ENCODE measurements at regions not wholly inside any gene's neighbourhood (a gene's known extent, or its start where the extent isn't known, plus 50 kb on each side); places are given as distances from the start of the nearest gene placed in this dataset.
A peak's percentile ranks its signal among the peaks of the same experiment; 100 is the strongest.

GRCh38 chr4:33561259-33561658 is 2683.1 kb downstream of the ARAP2 start:
- DNase-seq, result no peak

- no peak for DNase-seq
These were observed 2677.7 kb downstream of the ARAP2 start for GRCh38 chr4:33566649-33567048.

GRCh38 chr4:33577791-33578190 is 2666.5 kb downstream of the ARAP2 start:
- no peak for DNase-seq

GRCh38 chr4:33579951-33580350 is 2664.4 kb downstream of the ARAP2 start:
- DNase-seq, result no peak

GRCh38 chr4:33592701-33593100 is 2651.6 kb downstream of the ARAP2 start:
- no peak for DNase-seq

- DNase-seq, result no peak
These were observed 2637.4 kb downstream of the ARAP2 start for GRCh38 chr4:33606951-33607350.

- DNase-seq, result no peak
These were observed 2628.2 kb downstream of the ARAP2 start for GRCh38 chr4:33616121-33616520.

- DNase-seq, result no peak
These were observed 2618.6 kb downstream of the ARAP2 start for GRCh38 chr4:33625748-33626147.

GRCh38 chr4:33626221-33626620 is 2618.1 kb downstream of the ARAP2 start:
- no peak for DNase-seq

- DNase-seq, result peak; percentile 26
These were observed 2616.0 kb downstream of the ARAP2 start for GRCh38 chr4:33628296-33628695.

- DNase-seq, result no peak
These were observed 2595.3 kb downstream of the ARAP2 start for GRCh38 chr4:33649015-33649414.

- no peak for DNase-seq
These were observed 2594.8 kb downstream of the ARAP2 start for GRCh38 chr4:33649471-33649870.

- no peak for DNase-seq
These were observed 2594.3 kb downstream of the ARAP2 start for GRCh38 chr4:33650036-33650435.

- DNase-seq, result no peak
These were observed 2585.3 kb downstream of the ARAP2 start for GRCh38 chr4:33658971-33659370.

GRCh38 chr4:33661636-33662035 is 2582.7 kb downstream of the ARAP2 start:
- no peak for DNase-seq

GRCh38 chr4:33685939-33686338 is 2558.4 kb downstream of the ARAP2 start:
- DNase-seq, result no peak

GRCh38 chr4:33696041-33696440 is 2548.3 kb downstream of the ARAP2 start:
- DNase-seq, result no peak

- no peak for DNase-seq
These were observed 2547.7 kb downstream of the ARAP2 start for GRCh38 chr4:33696586-33696985.

- DNase-seq, result no peak
These were observed 2535.1 kb downstream of the ARAP2 start for GRCh38 chr4:33709247-33709646.

- no peak for DNase-seq
These were observed 2532.5 kb downstream of the ARAP2 start for GRCh38 chr4:33711826-33712225.

GRCh38 chr4:33714971-33715370 is 2529.3 kb downstream of the ARAP2 start:
- no peak for DNase-seq

GRCh38 chr4:33715841-33716395 is 2528.4 kb downstream of the ARAP2 start:
- DNase-seq, result no peak

GRCh38 chr4:33722254-33722653 is 2522.1 kb downstream of the ARAP2 start:
- no peak for DNase-seq

GRCh38 chr4:33722800-33723516 is 2521.4 kb downstream of the ARAP2 start:
- peak; percentile 14 for DNase-seq

- DNase-seq, result no peak
These were observed 2519.6 kb downstream of the ARAP2 start for GRCh38 chr4:33724685-33725084.
